ENCODE measurements at regions not wholly inside any gene's neighbourhood (a gene's known extent, or its start where the extent isn't known, plus 50 kb on each side); places are given as distances from the start of the nearest gene placed in this dataset.
A peak's percentile ranks its signal among the peaks of the same experiment; 100 is the strongest.

DNA sequence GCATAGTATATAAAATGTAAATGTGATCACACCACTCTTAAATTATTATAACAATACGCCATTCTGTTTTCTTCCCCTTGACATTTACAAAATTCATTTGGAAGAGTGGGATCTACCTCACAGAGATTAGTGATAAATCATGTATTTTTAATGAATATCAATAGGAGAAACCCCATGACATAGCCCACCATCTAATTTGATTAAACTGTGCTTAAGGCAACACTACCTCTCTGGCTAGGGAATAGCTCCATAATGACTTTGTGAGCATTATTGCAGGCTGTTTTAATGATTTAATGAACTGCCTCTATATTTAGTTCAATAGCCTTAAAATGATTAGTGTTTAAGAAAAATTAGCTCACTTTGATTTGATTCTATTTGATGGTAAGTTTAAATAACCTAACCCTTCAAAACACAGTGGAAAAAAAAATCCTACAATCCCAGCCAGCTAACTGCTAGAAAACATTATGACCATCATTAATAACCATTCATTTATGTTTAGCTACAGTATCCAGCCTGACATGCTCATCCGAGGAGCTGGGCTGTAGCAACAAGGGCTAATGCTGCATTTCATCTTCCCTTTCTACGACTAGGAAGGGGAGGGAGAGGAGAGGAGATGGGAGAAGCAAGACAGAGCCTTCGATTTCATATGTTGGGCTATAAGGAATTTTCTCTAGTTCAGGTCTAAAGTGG is 75.3 kb upstream of the BCL11A start:
- 45% methylated on average over 2 of the region's 4 CpGs for WGBS (ENCODE audit: insufficient coverage)
- Histone ChIP-seq H3K27ac (ENCODE audit: low read depth, low read length) (no peak overlapping the region), H3K4me3 (ENCODE audit: low read depth, low read length) (no peak overlapping the region), H3K9me3 (ENCODE audit: control insufficient read depth, insufficient read depth, low read length) (no peaks in the 10 kb centered on the region), H3K36me3 (ENCODE audit: control insufficient read depth, insufficient read depth, low read length) (no peaks in the 10 kb centered on the region), H3K27me3 (ENCODE audit: control insufficient read depth, insufficient read depth, low read length) (no peaks in the 10 kb centered on the region), H3K4me1 (ENCODE audit: control insufficient read depth, insufficient read depth, low read length) (no peaks in the 10 kb centered on the region)
- DNase-seq (ENCODE audit: low read depth in 4 of 6, low spot score in 6 of 6), result peak in 1 of 6 donors; percentile 76

DNA sequence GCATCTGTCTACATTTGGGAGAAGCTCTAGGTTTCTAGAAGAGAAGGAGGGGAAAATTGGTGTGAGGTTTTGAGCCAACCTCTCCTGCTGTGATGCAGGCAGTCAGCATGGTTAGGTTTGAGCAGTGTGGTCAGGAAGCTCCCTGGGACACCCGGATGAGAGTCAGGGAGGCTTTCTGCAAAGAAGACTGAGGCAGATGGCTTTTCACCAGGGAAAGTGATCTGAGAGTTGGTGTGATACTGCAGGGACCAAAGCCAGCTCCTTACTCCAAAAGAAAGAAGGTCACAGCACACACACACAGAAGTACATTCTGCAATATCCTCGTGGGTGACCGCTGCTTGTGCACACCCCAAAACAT is 75.8 kb upstream of the BCL11A start:
- Histone ChIP-seq H3K36me3 (ENCODE audit: control insufficient read depth, insufficient read depth, low read length) (no peaks in the 10 kb centered on the region), H3K4me1 (ENCODE audit: control insufficient read depth, insufficient read depth, low read length) (no peaks in the 10 kb centered on the region), H3K27ac (ENCODE audit: low read depth, low read length) (no peak overlapping the region), H3K4me3 (ENCODE audit: low read depth, low read length) (no peak overlapping the region), H3K27me3 (ENCODE audit: control insufficient read depth, insufficient read depth, low read length) (no peaks in the 10 kb centered on the region), H3K9me3 (ENCODE audit: control insufficient read depth, insufficient read depth, low read length) (no peaks in the 10 kb centered on the region)
- no peak for DNase-seq (ENCODE audit: low read depth in 4 of 6, low spot score in 6 of 6)
- 83% methylated on average over 2 of the region's 3 CpGs for WGBS (ENCODE audit: insufficient coverage)

DNA sequence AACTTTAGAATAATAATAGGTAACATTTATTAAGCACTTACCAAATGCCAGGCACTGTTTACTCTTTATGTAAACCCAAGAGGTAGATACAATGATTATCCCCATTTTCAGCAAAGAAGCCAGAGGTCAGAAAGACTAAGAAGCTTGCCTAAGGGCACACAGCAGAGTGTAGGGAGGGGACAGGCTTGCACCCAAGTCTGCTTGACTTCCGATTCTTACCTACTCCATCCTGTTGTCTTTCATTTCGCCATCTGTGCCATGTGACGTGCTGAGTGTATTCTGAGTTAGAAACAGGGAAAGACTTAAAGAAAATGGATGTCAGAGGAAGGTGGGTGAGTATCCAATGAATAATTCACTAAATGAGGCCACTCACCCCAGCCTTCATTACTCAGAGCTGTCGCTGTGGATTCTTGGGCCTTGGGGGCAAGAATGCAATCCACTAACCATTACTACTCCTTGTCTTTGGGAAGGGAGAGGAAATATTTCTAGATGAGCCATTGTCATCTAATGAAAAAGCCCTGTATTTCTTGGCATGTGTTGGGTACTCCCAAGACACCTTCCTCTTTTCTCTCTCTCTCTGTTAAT is 76.4 kb upstream of the BCL11A start:
- WGBS (ENCODE audit: insufficient coverage), result no CpG with 5 or more reads among the region's 4 CpGs
- no peaks in the 10 kb centered on the region for H3K36me3 ChIP-seq (ENCODE audit: control insufficient read depth, insufficient read depth, low read length)
- no peaks in the 10 kb centered on the region for H3K4me1 ChIP-seq (ENCODE audit: control insufficient read depth, insufficient read depth, low read length)
- H3K9me3 ChIP-seq (ENCODE audit: control insufficient read depth, insufficient read depth, low read length), result no peaks in the 10 kb centered on the region
- no peak overlapping the region for H3K4me3 ChIP-seq (ENCODE audit: low read depth, low read length)
- DNase-seq (ENCODE audit: low read depth in 4 of 6, low spot score in 6 of 6), result no peak
- no peak overlapping the region for H3K27ac ChIP-seq (ENCODE audit: low read depth, low read length)
- H3K27me3 ChIP-seq (ENCODE audit: control insufficient read depth, insufficient read depth, low read length), result no peaks in the 10 kb centered on the region

DNA sequence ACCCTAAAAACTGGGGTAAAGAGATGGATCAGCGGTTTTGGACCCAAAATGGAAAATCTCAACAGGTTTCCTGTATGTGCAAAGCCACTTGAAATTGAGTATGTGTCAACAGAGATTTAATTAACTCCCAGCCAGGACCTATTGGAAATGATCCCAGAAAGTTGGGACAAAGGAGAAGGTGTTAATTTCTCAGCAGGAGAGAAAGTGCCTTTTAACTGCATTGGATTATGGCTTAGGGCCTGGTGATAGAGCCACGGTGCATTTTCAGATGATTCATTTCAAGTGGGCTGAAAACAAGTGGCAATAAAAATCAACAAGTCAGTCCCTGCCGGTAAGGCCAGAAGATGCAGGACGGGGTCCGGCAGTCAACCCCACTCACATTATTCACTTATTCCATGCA is 80.2 kb upstream of the BCL11A start:
- WGBS (ENCODE audit: insufficient coverage), result 56% methylated on average over 5 of the region's 5 CpGs

DNA sequence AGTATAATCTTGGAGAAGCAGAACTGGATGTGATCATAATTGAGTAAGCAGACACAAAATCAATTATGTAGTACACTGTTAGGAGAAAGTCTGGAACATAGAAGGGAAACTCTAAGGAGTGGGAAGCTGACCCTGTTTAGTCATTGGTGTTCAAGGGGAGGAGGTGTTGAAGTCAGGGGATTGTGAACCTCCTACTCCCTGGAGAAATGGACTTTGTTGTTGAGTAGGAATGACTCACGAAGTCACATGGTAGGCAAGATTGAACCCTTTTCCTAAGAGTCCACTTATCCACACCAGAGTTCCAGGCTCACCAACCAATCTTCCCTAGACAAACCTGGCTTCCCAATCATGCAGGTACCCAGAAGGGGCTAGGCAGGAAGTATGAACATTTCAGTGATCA is 81.0 kb upstream of the BCL11A start:
- Histone ChIP-seq H3K4me1 (ENCODE audit: control insufficient read depth, insufficient read depth, low read length) (no peaks in the 10 kb centered on the region), H3K4me3 (ENCODE audit: low read depth, low read length) (no peak overlapping the region), H3K36me3 (ENCODE audit: control insufficient read depth, insufficient read depth, low read length) (no peaks in the 10 kb centered on the region), H3K9me3 (ENCODE audit: control insufficient read depth, insufficient read depth, low read length) (no peaks in the 10 kb centered on the region), H3K27me3 (ENCODE audit: control insufficient read depth, insufficient read depth, low read length) (no peaks in the 10 kb centered on the region), H3K27ac (ENCODE audit: low read depth, low read length) (no peak overlapping the region)
- no CpG with 5 or more reads among the region's 1 CpG for WGBS (ENCODE audit: insufficient coverage)
- no peak for DNase-seq (ENCODE audit: low read depth in 4 of 6, low spot score in 6 of 6)

More for the DNA sequence above, 80.2 kb upstream of the BCL11A start:
- DNase-seq (ENCODE audit: low read depth in 4 of 6, low spot score in 6 of 6), result peak in 2 of 6 donors; percentile 43 to 44
- Histone ChIP-seq H3K27ac (ENCODE audit: low read depth, low read length) (no peak overlapping the region), H3K4me1 (ENCODE audit: control insufficient read depth, insufficient read depth, low read length) (no peaks in the 10 kb centered on the region), H3K27me3 (ENCODE audit: control insufficient read depth, insufficient read depth, low read length) (no peaks in the 10 kb centered on the region), H3K4me3 (ENCODE audit: low read depth, low read length) (no peak overlapping the region), H3K9me3 (ENCODE audit: control insufficient read depth, insufficient read depth, low read length) (no peaks in the 10 kb centered on the region), H3K36me3 (ENCODE audit: control insufficient read depth, insufficient read depth, low read length) (no peaks in the 10 kb centered on the region)

DNA sequence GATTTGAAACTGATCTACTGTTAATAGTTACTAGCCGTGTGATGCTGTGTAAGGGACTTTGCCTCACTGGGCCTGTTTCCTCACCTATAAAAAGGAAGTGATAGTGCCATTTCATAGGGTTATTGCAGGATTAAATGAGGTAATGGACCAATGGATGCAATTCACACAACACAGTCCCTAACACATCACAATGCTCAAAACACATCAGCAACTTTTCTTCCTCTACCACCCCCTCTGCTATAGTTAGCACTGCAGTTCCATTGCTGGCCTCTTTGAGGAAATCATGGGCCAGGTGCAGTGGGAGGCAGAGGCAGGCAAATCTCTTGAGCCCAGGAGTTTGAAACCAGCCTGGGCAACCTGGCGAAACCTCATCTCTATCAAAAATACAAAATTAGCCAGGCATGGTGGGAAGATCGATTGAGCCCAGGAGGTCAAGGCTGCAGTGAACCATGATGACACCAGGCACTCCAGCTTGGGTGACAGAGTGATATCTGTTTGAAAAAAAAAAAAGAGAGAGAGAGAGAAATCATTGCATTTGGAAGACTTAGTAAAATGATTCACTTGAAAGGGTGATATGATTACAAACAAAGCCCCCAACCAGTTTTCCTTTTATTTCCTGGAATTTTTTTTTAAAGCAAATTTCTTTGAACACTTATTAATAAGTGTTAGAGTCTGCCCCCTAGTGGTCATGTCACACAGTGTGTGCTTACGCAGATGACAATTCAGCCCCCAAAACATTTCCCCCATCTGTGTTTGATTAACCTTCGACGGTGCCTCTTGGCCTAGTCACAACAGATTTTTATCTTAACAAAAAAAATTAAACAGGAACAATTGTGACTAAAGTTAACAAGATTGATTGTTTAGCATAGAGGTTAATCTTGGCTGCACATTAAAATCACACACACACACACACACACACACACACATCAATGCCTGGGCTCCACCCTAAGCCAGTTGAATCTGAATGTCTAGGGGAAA is 88.6 kb upstream of the BCL11A start:
- peak in 4 of 6 donors; percentile 11 to 82 (median 48) for DNase-seq (ENCODE audit: low read depth in 4 of 6, low spot score in 6 of 6)
- H3K27ac ChIP-seq (ENCODE audit: low read depth, low read length), result no peak overlapping the region
- no peak overlapping the region for H3K4me3 ChIP-seq (ENCODE audit: low read depth, low read length)
- no peaks in the 10 kb centered on the region for H3K36me3 ChIP-seq (ENCODE audit: control insufficient read depth, insufficient read depth, low read length)
- no CpG with 5 or more reads among the region's 6 CpGs for WGBS (ENCODE audit: insufficient coverage)
- H3K4me1 ChIP-seq (ENCODE audit: control insufficient read depth, insufficient read depth, low read length), result no peaks in the 10 kb centered on the region
- no peaks in the 10 kb centered on the region for H3K27me3 ChIP-seq (ENCODE audit: control insufficient read depth, insufficient read depth, low read length)
- H3K9me3 ChIP-seq (ENCODE audit: control insufficient read depth, insufficient read depth, low read length), result no peaks in the 10 kb centered on the region

DNA sequence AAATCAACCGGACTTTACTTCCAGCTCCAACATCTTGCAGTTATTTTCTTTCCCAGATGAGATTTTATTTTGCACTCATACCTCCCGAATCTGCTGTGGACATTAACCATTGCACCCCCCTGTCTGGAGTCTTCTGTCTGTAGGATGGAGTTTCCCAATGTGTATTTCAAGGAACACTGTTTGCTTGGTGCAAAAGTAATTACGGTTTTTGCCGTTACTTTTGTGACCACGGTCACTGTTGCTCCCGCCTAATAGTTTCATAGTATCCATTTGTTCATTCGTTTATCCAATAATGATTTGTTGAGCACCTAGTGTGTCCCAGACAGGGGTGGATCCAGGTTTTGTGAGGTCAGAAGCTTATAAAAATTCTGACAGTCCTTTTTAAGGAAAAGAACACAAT is 90.3 kb upstream of the BCL11A start:
- H3K4me3 ChIP-seq (ENCODE audit: low read depth, low read length), result no peak overlapping the region
- DNase-seq (ENCODE audit: low read depth in 4 of 6, low spot score in 6 of 6), result no peak
- H3K27ac ChIP-seq (ENCODE audit: low read depth, low read length), result no peak overlapping the region
- no peaks in the 10 kb centered on the region for H3K27me3 ChIP-seq (ENCODE audit: control insufficient read depth, insufficient read depth, low read length)
- 92% methylated on average over 2 of the region's 7 CpGs for WGBS (ENCODE audit: insufficient coverage)
- H3K36me3 ChIP-seq (ENCODE audit: control insufficient read depth, insufficient read depth, low read length), result no peaks in the 10 kb centered on the region
- no peaks in the 10 kb centered on the region for H3K4me1 ChIP-seq (ENCODE audit: control insufficient read depth, insufficient read depth, low read length)
- H3K9me3 ChIP-seq (ENCODE audit: control insufficient read depth, insufficient read depth, low read length), result no peaks in the 10 kb centered on the region

DNA sequence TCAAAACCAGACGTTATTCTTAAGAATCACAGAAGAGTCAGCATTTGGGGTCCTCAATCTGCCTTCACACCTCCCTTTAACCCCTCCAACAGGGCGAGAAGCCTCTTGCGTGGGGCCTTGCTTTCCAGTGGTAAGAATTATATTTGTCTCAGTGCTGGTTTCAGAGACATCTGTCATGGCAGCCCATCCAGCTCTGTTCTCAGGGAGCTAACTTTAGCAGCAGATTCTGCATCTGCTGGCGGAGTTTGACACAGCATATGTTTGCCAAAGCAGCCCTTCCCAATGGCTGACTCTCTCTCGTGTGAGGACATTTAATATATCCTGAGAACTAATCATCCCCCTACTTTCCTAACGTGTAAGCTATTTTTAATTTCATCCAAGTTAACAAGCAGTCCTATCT is 91.5 kb upstream of the BCL11A start:
- no peak overlapping the region for H3K4me3 ChIP-seq (ENCODE audit: low read depth, low read length)
- no peaks in the 10 kb centered on the region for H3K27me3 ChIP-seq (ENCODE audit: control insufficient read depth, insufficient read depth, low read length)
- DNase-seq (ENCODE audit: low read depth in 4 of 6, low spot score in 6 of 6), result peak in 2 of 6 donors; percentile 51 to 72
- 100% methylated on average over 1 of the region's 6 CpGs for WGBS (ENCODE audit: insufficient coverage)
- H3K27ac ChIP-seq (ENCODE audit: low read depth, low read length), result no peak overlapping the region
- no peaks in the 10 kb centered on the region for H3K4me1 ChIP-seq (ENCODE audit: control insufficient read depth, insufficient read depth, low read length)
- H3K9me3 ChIP-seq (ENCODE audit: control insufficient read depth, insufficient read depth, low read length), result no peaks in the 10 kb centered on the region
- no peaks in the 10 kb centered on the region for H3K36me3 ChIP-seq (ENCODE audit: control insufficient read depth, insufficient read depth, low read length)

DNA sequence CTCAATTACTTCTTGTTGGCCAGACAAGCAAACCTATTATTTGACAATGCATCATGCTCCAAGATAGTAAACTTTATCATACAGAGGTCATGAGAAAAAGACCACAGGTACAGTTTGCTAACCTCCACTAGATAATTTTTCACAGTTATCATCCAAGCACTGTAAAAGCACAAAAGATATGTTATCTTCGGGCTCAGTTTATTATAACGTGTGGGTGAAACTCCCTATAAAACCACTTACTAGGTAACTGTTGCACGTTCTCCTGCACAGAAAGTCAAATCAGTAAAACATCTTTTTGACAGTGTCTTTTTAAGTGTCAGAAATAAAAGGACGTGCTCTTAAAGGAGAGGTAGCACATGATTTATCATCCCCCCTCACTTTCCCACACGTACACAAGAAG is 94.7 kb upstream of the BCL11A start:
- Histone ChIP-seq H3K27me3 (ENCODE audit: control insufficient read depth, insufficient read depth, low read length) (no peaks in the 10 kb centered on the region), H3K36me3 (ENCODE audit: control insufficient read depth, insufficient read depth, low read length) (no peaks in the 10 kb centered on the region), H3K4me1 (ENCODE audit: control insufficient read depth, insufficient read depth, low read length) (no peaks in the 10 kb centered on the region), H3K4me3 (ENCODE audit: low read depth, low read length) (no peak overlapping the region), H3K27ac (ENCODE audit: low read depth, low read length) (no peak overlapping the region), H3K9me3 (ENCODE audit: control insufficient read depth, insufficient read depth, low read length) (no peaks in the 10 kb centered on the region)
- no peak for DNase-seq (ENCODE audit: low read depth in 4 of 6, low spot score in 6 of 6)
- WGBS (ENCODE audit: insufficient coverage), result 0% methylated on average over 1 of the region's 5 CpGs

All from spinal cord (tissue), 9 donors.